ENCODE measurements at regions not wholly inside any gene's neighbourhood (a gene's known extent, or its start where the extent isn't known, plus 50 kb on each side); places are given as distances from the start of the nearest gene placed in this dataset.

- peak in 2 of 4 donors; percentile 21 to 27 for TF ChIP-seq POLR2AphosphoS5 (IDR thresholded peaks at IDR 0.05)
- TF ChIP-seq POLR2A (IDR thresholded peaks at IDR 0.05) = no peak
- TF ChIP-seq EP300 (IDR thresholded peaks at IDR 0.05) = no peak
- no peak for TF ChIP-seq CTCF (IDR thresholded peaks at IDR 0.05)
Observed at GRCh38 chr12:91778938-91779400, 366.7 kb downstream of the BTG1 start.

Data from sigmoid colon (tissue), 4 donors.